Left kidney (tissue), 1 donor: ENCODE measurements at regions not wholly inside any gene's neighbourhood (a gene's known extent, or its start where the extent isn't known, plus 50 kb on each side); places are given as distances from the start of the nearest gene placed in this dataset.

Experiments
- DNase-seq: peaks from one replicate; pipeline ENCODE4 v3.0.0-alpha.2; 2013

DNA sequence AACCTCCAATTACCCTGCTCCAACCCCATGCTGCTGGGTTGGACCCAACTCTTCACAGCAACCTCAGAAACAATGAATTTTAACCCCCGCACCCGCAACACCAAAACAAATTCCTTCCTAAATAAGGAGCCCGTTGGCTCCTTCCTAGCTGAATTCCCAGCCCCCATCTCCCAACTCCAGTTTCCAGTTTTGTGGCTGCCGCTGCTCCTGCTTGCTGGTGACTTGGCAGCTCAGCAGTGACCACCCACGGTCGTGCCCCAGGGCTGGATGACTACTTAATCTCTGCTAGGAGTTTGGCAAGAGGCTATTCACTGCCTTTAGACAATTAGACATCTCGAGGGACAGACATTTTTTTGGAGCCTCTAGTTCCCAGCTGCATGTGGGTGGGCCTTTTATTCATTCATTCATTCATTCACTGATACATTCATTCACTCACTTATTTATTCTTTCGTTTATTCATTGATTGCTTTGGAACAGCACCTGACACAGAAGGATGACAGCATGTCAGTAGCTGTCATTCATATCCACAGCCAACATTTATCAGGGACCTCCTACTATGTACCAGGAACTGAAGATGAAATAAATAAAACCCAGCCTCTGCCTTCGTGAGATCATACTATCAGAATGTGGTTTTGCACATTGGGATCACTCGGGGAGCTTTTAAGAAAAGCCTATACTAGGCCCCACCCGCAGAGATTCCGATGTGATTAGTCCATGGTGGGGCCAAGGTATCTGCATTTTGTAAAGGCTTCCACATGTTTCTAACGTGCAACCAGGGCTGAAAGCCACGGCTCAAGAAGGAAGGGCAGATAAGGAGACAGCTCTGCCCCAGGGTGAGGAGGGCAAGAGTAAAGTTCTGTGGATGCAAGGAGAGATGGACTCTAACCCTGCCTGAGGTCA lies 256.5 kb downstream of the SHQ1 start:
- no peak for DNase-seq

DNA sequence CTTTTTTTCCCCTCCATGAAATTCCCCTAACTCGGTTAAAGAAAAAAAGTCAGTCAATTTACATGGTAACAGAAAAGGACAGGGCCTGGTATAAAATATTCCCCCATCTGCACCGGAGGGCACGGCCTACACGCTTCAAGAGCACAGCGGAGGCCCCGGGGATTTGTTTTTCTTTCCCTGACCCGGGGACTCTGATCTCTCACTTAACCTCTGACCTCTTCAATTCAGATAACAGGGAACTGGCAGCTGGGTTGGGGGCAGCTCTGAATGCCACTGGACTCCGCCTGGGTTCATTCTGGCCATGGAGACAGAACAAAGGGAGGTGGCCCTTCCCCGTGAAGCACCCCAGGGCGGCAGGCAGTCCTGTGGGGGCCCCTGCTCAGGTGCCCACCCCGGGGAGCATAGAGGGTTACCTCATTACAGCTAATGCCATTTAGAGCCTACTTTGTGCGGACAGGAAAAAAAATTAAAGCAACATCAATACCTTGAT lies 257.5 kb downstream of the SHQ1 start:
- DNase-seq = no peak

- no peak for DNase-seq
These were observed 261.0 kb downstream of the SHQ1 start for GRCh38 chr3:72587282-72587681.

GRCh38 chr3:72586694-72587093 lies 261.6 kb downstream of the SHQ1 start:
- no peak for DNase-seq

GRCh38 chr3:72585966-72586365 lies 262.3 kb downstream of the SHQ1 start:
- DNase-seq = no peak

- no peak for DNase-seq
These were observed 264.0 kb downstream of the SHQ1 start for GRCh38 chr3:72584262-72584661.

DNA sequence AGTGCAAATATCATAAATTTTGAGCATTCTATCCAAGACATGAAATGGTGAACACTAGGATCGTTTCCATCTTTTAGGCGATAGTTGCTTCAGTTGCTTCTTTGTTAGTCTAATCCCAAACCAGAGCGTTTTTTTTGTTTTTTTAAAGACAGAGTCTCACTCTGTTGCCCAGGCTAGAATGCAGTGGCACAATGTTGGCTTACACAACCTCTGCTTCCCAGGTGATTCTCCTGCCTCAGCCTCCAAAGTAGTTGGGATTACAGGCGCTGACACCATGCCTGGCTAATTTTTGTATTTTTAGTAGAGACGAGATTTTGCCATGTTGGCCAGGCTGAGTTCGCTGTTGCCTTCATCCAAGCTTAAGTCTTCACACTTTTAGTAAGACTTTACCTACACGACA lies 265.3 kb downstream of the SHQ1 start:
- no peak for DNase-seq

- DNase-seq = no peak
These were observed 265.9 kb downstream of the SHQ1 start for GRCh38 chr3:72582211-72582878.

GRCh38 chr3:72580900-72581299 lies 267.3 kb downstream of the SHQ1 start:
- no peak for DNase-seq

DNA sequence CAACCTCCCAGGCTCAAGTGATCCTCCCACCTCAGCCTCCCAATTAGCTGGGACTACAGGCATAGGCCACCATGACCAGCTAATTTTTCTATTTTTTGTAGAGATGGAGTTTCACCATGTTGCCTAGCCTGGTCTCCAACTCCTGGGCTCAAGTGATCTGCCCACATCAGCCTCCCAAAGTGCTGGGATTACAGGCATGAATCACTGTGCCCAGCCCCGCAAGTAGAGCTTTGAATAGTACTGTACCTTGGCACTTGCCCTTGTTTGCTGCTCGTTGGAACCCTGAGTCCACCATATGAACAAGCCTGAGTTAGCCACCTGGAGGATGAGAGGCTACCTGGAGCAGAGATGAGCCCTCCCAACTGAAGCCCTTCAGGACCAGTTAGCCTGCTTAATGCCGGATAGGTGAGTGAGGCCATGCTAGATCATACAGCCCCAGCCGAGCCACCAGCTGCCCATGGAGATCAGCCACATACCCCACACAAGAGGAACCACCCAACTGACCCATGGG lies 267.9 kb downstream of the SHQ1 start:
- no peak for DNase-seq

DNA sequence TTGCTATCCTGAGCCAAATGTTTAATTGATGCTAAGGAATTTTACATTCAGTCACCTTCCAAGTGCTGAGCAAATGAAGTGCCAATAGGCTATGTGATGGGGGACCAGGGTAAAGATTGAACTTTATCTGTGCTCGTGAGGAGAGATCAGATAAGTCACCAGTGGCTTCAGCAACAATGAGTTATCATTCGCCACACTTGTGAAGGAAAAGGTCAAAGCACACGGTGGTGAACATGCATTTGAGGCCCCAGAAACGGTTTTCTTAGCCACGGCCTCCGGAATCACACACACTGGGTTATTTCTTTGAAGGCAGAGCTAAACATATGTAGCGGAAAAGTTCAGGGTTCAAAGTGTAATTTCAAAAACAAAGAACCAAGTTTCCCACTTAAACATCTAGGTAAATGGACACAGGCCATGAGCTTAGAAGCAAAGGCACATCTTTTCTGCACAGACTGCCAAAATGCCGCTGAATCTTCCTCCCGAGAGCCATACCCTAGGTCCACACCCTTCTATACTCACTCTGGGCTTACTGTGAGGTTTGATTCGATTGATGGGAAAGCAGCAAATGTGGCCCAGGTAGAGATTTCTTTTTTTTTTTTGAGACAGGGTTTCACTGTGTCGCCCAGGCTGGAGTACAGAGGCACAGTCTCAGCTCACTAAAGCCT lies 268.5 kb downstream of the SHQ1 start:
- DNase-seq = no peak

DNA sequence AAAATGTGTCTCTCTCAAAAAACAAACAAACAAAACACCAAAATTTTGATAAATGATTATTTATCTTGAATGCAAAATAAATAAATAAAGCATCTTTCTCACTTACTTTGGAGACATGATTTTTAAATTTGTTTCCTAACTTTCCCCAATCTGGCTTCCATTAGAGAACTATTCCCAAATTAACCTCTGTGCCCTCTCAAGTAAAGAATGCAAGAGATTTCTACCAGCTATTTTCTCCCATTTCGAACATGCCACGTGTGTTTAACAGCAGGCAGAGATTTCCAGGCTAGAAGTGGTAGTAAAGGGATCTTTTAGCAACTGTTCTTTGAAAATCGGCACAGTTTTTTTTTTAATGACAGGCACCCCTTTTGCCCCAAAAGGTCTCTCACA lies 269.1 kb downstream of the SHQ1 start:
- DNase-seq = no peak

DNA sequence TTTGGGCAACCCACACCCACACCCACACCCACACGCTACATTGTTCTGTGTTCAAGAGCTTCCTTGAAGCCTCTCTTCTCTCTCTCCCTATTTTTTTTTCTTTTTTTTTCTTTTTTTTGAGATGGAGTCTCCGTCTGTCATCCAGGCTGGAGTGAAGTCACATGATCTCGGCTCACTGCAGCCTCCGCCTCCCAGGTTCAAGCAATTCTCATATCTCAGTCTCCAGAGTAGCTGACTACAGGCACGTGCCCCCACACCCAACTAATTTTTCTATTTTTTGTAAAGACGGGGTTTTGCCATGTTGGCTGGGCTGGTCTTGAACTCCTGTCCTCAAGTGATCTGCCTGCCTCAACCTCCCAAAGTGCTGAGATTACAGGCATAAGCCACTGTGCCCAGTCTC lies 271.1 kb downstream of the SHQ1 start:
- no peak for DNase-seq

GRCh38 chr3:72576563-72576962 lies 271.7 kb downstream of the SHQ1 start:
- no peak for DNase-seq

DNA sequence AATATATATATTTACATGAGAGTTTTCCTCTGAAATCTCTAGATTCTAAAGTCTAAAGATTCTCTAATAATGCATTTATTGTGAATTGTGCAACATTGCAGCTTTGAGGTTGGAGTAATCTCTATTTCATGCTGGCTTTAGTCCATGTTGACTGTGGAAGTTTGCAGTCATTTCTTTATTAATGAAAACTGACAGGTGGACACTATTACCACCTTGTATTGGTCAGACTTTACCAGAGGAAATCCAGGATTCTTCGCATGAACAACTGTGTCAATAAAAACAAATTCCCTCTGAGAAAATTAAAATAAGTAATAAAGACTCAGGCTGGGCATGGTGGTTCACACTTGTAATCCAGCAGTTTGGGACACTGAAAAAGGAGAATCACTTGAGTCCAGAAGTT lies 274.1 kb downstream of the SHQ1 start:
- DNase-seq = no peak

DNA sequence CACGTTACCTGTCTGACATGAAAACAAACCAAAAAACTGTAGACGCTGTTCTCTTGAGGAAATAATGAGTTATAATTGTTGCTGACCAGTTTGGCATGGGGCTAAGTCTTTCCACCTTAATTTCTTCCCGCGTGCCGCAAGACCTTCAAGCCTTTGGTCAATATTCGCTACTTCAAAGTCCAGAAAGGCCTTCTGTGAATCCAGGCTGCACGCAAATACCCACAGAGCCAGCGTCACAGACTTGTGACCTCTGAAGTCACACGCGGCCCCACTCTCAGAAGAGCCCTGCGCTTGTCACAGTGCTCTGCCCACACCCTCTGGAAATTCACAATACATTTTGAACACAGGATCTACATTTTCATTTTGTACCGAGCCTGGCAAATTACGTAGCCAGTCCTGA lies 275.2 kb downstream of the SHQ1 start:
- no peak for DNase-seq

- no peak for DNase-seq
These were observed 275.7 kb downstream of the SHQ1 start for GRCh38 chr3:72572489-72573007.

DNA sequence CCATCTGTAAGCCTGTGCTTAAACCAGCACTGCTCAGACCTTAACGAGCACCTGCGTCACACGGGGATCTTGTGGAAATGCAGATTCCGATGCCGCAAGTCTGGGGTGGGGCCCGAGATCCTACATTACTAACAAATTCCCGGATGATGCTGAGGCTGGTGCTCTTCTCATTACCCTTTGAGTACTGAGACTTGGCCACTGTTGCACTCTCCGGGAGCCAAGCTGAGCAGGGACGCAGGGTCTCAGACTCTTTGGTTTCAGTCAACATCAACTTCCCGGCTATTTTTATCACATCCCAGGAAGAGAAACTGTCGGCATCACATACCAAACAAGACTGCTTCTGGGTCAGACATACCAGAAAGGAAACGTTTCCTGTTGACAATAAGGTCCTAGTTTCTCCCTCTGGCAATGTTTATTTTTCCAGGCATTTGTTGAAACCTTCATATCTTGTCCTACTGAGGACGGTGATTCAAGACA lies 276.6 kb downstream of the SHQ1 start:
- DNase-seq = no peak

- DNase-seq = no peak
These were observed 277.2 kb downstream of the SHQ1 start for GRCh38 chr3:72571052-72571451.

- DNase-seq = no peak
These were observed 278.3 kb downstream of the SHQ1 start for GRCh38 chr3:72569754-72570440.

DNA sequence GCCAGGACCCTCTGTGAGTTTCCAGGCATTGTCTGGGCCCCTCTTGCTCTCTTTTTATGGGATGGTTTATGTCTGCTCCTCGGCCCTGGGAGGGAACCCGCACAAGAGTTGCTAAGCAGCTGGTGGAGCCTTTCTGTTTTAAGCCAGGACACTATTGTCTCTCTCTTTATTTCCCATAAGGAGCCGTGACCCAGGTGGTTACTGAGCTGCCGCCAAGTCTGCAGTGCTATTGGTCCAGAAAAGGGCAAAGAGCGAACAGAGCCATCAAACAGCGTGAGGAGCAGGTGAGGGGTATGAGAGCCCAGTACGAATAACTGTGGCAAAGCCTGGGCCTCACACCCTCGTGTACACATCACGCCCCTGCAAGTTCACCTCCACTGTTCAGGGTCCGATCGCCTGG lies 280.2 kb downstream of the SHQ1 start:
- DNase-seq = no peak

GRCh38 chr3:72567474-72567873 lies 280.8 kb downstream of the SHQ1 start:
- DNase-seq = no peak
